ENCODE measurements at regions not wholly inside any gene's neighbourhood (a gene's known extent, or its start where the extent isn't known, plus 50 kb on each side); places are given as distances from the start of the nearest gene placed in this dataset.

DNA sequence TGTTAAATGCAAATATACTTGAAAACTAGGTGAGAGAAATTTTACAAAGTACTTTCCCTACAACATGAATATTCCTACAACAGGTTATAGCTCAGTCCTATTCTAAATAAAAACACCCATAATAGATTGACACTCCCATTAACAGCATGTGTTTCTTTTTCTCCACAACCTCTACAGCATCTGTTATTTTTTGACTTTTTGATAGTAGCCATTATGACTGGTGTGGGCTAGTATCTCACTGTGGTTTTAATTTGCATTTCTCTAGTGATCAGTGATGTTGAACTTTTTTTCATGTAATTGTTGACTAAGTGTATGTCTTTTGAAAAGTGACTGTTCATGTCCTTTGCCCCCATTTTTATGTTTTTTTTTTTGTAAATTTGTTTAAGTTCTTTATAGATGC is 1506.1 kb upstream of the CDH9 start:
- no peaks in the 10 kb centered on the region for H3K36me3 ChIP-seq (ENCODE audit: control insufficient read depth in 2 of 2, extremely low read depth in 1 of 2, insufficient read depth in 2 of 2, low read length in 2 of 2)
- BruUV-seq (replicated peaks): no TSS peak
- H3K9ac ChIP-seq (replicated peaks; ENCODE audit: extremely low read depth, insufficient read depth, low read length): no peak overlapping the region
- no peak overlapping the region for H3K4me3 ChIP-seq (replicated peaks in 1 of 3; ENCODE audit: insufficient read depth in 1 of 3, low read depth in 1 of 3, low read length in 3 of 3)
- dilution Hi-C loops (cut with MboI; ENCODE audit: extremely low pct_ligation_motif_present, low sequenced_read_pairs): no loop called here
- H4K20me1 ChIP-seq (replicated peaks; ENCODE audit: control insufficient read depth, extremely low read depth, insufficient read depth, low read length): no peaks in the 10 kb centered on the region
- H3K27ac ChIP-seq (ENCODE audit: insufficient read depth, low read depth, low read length): no peak overlapping the region
- intact Hi-C loops (cut with micrococcal nuclease): no loop called here
- DNase-seq (ENCODE audit: low read depth, low spot score) (no peak), FAIRE-seq (no peak)
- no peaks in the 10 kb centered on the region for H3K9me1 ChIP-seq (replicated peaks; ENCODE audit: control insufficient read depth, extremely low read depth, insufficient read depth, low read length)
- no peak overlapping the region for H3K4me2 ChIP-seq (ENCODE audit: insufficient read depth, low read length)
- H3K27me3 ChIP-seq (ENCODE audit: control insufficient read depth in 2 of 2, insufficient read depth in 2 of 2, low read length in 2 of 2): no peaks in the 10 kb centered on the region
- TF ChIP-seq FOS (IDR thresholded peaks at IDR 0.05; ENCODE audit: borderline replicate concordance, insufficient read depth, low read length) (no peak), POLR2A (IDR thresholded peaks at IDR 0.05; ENCODE audit: low read depth, low read length) (no peak), POLR2AphosphoS5 (IDR thresholded peaks at IDR 0.05; ENCODE audit: insufficient read depth, low read depth, low read length) (no peak), GATA2 (IDR thresholded peaks at IDR 0.05; ENCODE audit: insufficient read depth, insufficient read length, low read depth, low read length) (no peak)
- no peaks in the 10 kb centered on the region for H3K4me1 ChIP-seq (ENCODE audit: control insufficient read depth, extremely low read depth, insufficient read depth, low read length)
- POLR2A ChIA-PET: no interaction called here
- H2AFZ ChIP-seq (ENCODE audit: low read depth, low read length): no peak overlapping the region
- H3K9me3 ChIP-seq (replicated peaks; ENCODE audit: control insufficient read depth, insufficient read depth, low read length): no peaks in the 10 kb centered on the region
- no peaks in the 10 kb centered on the region for H3K79me2 ChIP-seq (ENCODE audit: control insufficient read depth, insufficient read depth, low read length)
- CTCF ChIA-PET: no interaction called here

DNA sequence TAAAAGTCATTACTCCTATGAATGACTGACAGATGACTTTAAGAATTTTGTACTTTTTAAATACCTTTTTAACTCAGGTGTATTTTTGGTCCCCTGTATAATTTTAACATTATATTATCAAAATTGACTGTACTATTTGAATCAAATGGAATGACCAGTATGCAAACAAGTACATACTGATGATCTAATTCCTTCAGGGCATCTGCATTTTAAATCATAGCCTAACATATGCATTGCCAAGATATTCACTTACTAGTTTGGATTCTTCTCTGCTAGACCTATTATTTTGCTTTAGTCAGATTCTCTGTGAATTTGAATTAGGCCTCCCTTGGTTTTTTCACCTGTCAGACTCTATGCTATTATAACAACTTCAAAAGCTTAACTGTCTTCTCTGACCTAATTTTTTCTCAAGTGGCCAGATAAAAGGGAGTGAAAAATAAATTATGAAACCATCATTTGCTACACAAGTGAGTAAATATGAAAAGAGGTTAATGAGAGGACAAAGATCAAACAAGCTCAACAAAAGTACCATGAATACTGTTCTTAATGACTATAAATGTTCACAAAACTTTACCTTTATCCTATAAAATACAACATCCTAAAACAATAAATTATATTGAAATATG is 1505.2 kb upstream of the CDH9 start:
- Histone ChIP-seq H3K9ac (replicated peaks; ENCODE audit: extremely low read depth, insufficient read depth, low read length) (no peak overlapping the region), H3K9me3 (replicated peaks; ENCODE audit: control insufficient read depth, insufficient read depth, low read length) (no peaks in the 10 kb centered on the region), H3K4me3 (replicated peaks in 1 of 3; ENCODE audit: insufficient read depth in 1 of 3, low read depth in 1 of 3, low read length in 3 of 3) (no peak overlapping the region), H3K4me2 (ENCODE audit: insufficient read depth, low read length) (no peak overlapping the region), H3K27me3 (ENCODE audit: control insufficient read depth in 2 of 2, insufficient read depth in 2 of 2, low read length in 2 of 2) (no peaks in the 10 kb centered on the region), H4K20me1 (replicated peaks; ENCODE audit: control insufficient read depth, extremely low read depth, insufficient read depth, low read length) (no peaks in the 10 kb centered on the region), H3K27ac (ENCODE audit: insufficient read depth, low read depth, low read length) (no peak overlapping the region), H3K9me1 (replicated peaks; ENCODE audit: control insufficient read depth, extremely low read depth, insufficient read depth, low read length) (no peaks in the 10 kb centered on the region), H3K36me3 (ENCODE audit: control insufficient read depth in 2 of 2, extremely low read depth in 1 of 2, insufficient read depth in 2 of 2, low read length in 2 of 2) (no peaks in the 10 kb centered on the region), H3K79me2 (ENCODE audit: control insufficient read depth, insufficient read depth, low read length) (no peaks in the 10 kb centered on the region), H2AFZ (ENCODE audit: low read depth, low read length) (no peak overlapping the region), H3K4me1 (ENCODE audit: control insufficient read depth, extremely low read depth, insufficient read depth, low read length) (no peaks in the 10 kb centered on the region)
- no TSS peak for BruUV-seq (replicated peaks)
- dilution Hi-C loops (cut with MboI; ENCODE audit: extremely low pct_ligation_motif_present, low sequenced_read_pairs): no loop called here
- TF ChIP-seq POLR2AphosphoS5 (IDR thresholded peaks at IDR 0.05; ENCODE audit: insufficient read depth, low read depth, low read length) (no peak), MYC (IDR thresholded peaks at IDR 0.05; ENCODE audit: low read depth, low read length) (no peak), FOS (IDR thresholded peaks at IDR 0.05; ENCODE audit: borderline replicate concordance, insufficient read depth, low read length) (no peak)
- CTCF ChIA-PET: no interaction called here
- intact Hi-C loops (cut with micrococcal nuclease): no loop called here
- POLR2A ChIA-PET: no interaction called here
- DNase-seq (ENCODE audit: low read depth, low spot score) (no peak), FAIRE-seq (no peak)

All from endothelial cell of umbilical vein (primary cell).